Epithelial cell of esophagus (primary cell): ENCODE measurements at regions not wholly inside any gene's neighbourhood (a gene's known extent, or its start where the extent isn't known, plus 50 kb on each side); places are given as distances from the start of the nearest gene placed in this dataset.

ENCODE experiments used
- DNase-seq: peaks from one replicate; pipeline ENCODE4 v3.0.0; 2010; ENCODE audit warnings: low read depth
- H3K4me3 ChIP-seq: 2 replicates; pipeline ENCODE4 v1.5.1; 2011; ENCODE audit warnings: mild to moderate bottlenecking, low read length, control low read depth
- TF ChIP-seq, protein P1 (sequence below): IDR thresholded peaks from 2 replicates; pipeline ENCODE4 v1.5.1; 2011; ENCODE audit warnings: low read depth, mild to moderate bottlenecking, low read length, control low read depth, inconsistent platforms; ENCODE audit not compliant: insufficient read depth; ENCODE audit errors: missing control alignments

DNA sequence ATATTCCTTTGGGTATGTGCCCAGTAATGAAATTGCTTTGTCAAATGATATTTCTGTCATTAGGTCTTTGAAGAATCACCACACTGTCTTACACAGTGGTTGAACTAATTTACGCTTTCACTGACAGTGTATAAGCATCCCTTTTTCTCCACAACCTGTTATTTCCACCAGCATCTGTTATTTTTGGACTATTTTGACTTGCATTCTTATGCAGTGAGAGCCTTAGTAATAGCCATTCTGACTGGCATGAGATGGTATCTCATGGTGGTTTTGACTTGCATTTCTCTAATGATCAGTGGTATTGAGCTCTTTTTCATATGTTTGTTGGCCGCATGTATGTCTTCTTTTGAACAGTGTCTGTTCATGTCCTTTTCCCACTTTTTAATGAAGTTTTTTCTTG lies 92.0 kb upstream of the SPATA13 start:
- no peak overlapping the region for H3K4me3 ChIP-seq
- TF ChIP-seq, protein P1, sequence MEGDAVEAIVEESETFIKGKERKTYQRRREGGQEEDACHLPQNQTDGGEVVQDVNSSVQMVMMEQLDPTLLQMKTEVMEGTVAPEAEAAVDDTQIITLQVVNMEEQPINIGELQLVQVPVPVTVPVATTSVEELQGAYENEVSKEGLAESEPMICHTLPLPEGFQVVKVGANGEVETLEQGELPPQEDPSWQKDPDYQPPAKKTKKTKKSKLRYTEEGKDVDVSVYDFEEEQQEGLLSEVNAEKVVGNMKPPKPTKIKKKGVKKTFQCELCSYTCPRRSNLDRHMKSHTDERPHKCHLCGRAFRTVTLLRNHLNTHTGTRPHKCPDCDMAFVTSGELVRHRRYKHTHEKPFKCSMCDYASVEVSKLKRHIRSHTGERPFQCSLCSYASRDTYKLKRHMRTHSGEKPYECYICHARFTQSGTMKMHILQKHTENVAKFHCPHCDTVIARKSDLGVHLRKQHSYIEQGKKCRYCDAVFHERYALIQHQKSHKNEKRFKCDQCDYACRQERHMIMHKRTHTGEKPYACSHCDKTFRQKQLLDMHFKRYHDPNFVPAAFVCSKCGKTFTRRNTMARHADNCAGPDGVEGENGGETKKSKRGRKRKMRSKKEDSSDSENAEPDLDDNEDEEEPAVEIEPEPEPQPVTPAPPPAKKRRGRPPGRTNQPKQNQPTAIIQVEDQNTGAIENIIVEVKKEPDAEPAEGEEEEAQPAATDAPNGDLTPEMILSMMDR, result no peak
- DNase-seq, result no peak

DNA sequence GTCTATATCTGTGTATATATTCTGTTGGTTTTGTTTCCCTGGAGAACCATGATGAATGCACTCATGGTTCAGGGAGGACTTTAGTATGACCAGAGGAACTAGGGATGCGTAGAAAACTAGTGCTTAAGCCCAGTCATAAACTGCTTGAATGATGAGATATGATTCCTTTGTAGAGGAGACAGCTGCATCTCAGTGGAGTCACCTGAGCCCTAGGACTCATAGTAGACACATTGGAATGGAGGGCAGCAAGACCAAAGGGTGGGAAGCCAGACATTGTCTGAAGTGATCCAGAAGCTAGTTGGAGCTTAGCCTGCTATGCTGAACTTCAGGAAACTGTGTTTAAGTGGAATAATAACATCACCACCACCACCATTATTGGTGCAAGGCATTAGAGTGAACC lies 89.5 kb upstream of the SPATA13 start:
- no peak for DNase-seq
- TF ChIP-seq, protein P1, result no peak
- H3K4me3 ChIP-seq, result no peak overlapping the region

DNA sequence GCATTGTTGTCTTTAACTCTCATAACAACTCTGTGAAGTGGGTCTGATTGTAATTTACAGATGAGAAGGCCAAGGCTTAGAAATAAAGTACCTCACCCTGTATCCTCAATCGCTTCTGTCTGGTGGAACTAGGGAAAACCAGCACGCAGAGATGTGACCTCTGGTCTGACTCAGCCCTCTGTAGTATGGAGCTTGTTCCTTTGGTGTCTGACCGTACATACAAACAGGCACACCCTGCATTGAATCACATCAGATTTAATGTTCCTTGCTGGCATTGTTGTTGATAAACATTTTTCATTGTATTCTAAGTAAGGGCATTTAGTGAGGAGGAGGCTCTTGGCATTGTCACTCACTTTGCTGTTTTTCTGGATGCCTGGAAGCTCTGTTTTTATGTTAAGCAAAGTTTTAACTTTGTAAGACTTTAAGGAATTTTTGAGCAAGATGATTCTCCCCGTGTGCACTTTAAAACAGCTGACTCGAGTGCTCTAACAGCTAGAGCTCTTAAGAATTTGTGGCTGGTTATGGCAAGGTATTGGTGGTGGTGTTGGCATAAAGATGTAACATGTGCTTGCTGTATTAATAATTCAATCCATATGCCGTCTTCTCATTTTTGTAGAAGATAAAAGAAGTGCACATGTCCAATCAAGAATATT lies 89.0 kb upstream of the SPATA13 start:
- H3K4me3 ChIP-seq, result no peak overlapping the region
- TF ChIP-seq, protein P1, result no peak
- peak; percentile 51 for DNase-seq

DNA sequence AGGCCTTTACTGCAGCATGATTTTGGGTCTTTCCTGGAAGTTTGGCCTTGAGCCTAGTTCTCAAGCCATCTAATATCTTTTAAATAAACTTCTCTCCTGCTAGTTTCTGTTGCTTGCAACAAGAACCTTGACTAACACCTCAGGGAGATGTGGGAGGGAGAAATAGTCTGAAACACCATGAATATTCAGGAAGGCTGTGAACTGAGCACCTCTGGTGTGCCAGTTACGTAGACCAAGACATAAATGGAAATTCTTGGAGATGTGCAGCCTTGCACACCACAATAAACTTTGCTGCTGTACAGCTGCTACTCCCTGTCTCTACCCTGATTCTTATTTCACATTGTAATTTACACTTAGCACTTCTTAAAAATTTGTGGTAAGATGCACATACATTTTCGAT lies 86.9 kb upstream of the SPATA13 start:
- H3K4me3 ChIP-seq, result no peak overlapping the region
- TF ChIP-seq, protein P1, result no peak
- DNase-seq, result no peak

DNA sequence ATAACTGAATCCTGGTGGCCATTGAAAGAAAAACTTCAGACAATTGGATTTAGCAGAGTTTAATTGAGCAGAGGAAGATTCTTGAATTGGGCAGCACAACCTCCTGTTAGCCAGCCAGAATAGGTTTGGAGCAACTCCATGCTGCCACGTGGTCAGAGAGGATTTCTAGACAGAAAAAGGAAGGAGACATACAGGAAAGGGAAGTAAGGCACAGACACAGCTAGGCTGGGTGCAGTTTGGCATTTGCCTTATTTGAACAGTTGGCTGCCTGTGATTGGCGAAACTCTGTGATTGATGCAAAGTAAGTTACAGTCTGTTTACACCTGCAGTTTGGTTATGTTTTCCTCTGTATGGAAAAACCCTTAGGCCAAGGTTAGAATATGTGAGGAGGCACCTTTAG lies 85.8 kb upstream of the SPATA13 start:
- no peak overlapping the region for H3K4me3 ChIP-seq
- no peak for DNase-seq
- TF ChIP-seq, protein P1, result no peak

DNA sequence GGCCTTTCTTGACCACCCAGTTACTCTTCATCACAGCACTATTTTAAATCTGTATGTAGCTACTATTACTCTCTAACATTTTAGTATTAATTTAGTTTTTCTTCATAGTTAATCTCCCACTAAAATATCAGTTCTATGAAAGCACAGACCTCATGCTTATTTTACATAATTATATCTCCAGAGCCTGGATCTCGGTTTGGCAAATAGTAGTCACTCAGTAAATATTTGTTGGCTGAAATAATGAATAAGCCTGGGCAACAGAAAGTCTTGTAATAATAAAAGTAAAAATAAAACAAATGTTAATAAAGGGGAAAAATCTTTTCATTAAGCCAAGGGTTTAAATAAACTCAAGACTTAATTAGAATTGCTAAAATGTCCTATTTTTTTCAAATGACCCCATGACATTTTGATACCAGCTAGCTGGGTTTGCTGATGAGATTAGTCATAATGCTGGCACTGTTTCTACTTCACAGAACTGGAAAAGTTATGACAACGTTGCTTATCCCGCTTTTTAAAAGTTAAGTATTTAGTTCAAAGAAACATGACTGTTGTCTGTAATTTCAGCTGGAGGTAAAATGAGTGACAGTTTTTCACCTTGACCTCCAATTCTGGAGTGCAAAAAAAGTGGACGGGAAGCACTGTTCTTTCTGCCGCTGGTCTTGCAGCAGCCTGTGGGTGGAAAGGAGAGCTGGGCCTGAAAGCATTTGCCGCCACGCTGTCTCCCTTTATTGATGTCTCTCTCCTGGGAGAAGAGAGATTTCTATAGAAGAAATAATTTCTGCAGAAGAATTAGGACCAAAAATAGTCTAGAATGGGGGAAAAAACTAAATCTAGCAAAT lies 85.2 kb upstream of the SPATA13 start:
- TF ChIP-seq, protein P1, result no peak
- peak; percentile 27 for DNase-seq
- no peak overlapping the region for H3K4me3 ChIP-seq
